GM12878 (cell line): ENCODE measurements at regions not wholly inside any gene's neighbourhood (a gene's known extent, or its start where the extent isn't known, plus 50 kb on each side); places are given as distances from the start of the nearest gene placed in this dataset.

ENCODE experiments used
- ATAC-seq: fragments of 200-7000 bp; cut with Tn5 transposase; 3 replicates; pipeline ENCODE4 v1.9.1; 2020; ENCODE audit warnings: mild to moderate bottlenecking, moderate library complexity
- BruUV-seq: library from RNA; stranded (reverse); fragments of 400-500 nt; replicated peaks from 2 replicates; lab custom pipeline; 2021; lab: Mats Ljungman, UMichigan
- CTCF ChIA-PET: fragments of 300-600 bp; sonication (Branson Sonifier 250); formaldehyde crosslinking; extraction: SDS; loops from one replicate; lab custom pipeline; 2021; ENCODE audit warnings: inconsistent platforms; lab: Yijun Ruan, JAX
- POLR2A ChIA-PET: fragments of 350-600 bp; formaldehyde crosslinking; extraction: SDS; loops from one replicate; lab custom pipeline; 2021; ENCODE audit warnings: inconsistent platforms; lab: Charles Lee
- RAD21 ChIA-PET: fragments of 300-600 bp; sonication (Branson Sonifier 250); formaldehyde crosslinking; loops from one replicate; lab custom pipeline; 2023; ENCODE audit warnings: antibody characterized with exemption; ENCODE audit not compliant: unreplicated experiment; lab: Charles Lee
- SMC1A ChIA-PET: fragments of 300-600 bp; sonication (Branson Sonifier 250); formaldehyde crosslinking; loops from one replicate; lab custom pipeline; 2023; ENCODE audit not compliant: unreplicated experiment, uncharacterized antibody; lab: Charles Lee
- DNase-seq: peaks from one replicate; pipeline ENCODE4 v3.0.0-alpha.2; 2011; ENCODE audit warnings: low read depth, low spot score
- FAIRE-seq: peaks from 3 replicates; lab custom pipeline; 2011; peaks lifted over from hg19 to GRCh38; lab: Jason Lieb, UNC
- H2AFZ ChIP-seq: 2 replicates; pipeline ENCODE4 v1.6.0; 2011; ENCODE audit warnings: low read depth, low read length, control low read depth; ENCODE audit not compliant: control insufficient read depth
- H3K27ac ChIP-seq: 2 replicates; pipeline ENCODE4 v1.5.1; 2011; ENCODE audit warnings: control low read depth; ENCODE audit not compliant: control insufficient read depth, insufficient read depth
- H3K27me3 ChIP-seq, 2 experiments: replicated peaks in 1 of 2; 2 replicates each; pipeline versions ENCODE4 v1.6.0 to v1.6.1; 2011; ENCODE audit warnings: low read length in 1 of 2; ENCODE audit not compliant: control insufficient read depth in 2 of 2, insufficient read depth in 2 of 2
- H3K36me3 ChIP-seq, 2 experiments: 2 replicates each; pipeline ENCODE4 v1.5.1; 2011; ENCODE audit warnings: low read length in 1 of 2; ENCODE audit not compliant: control insufficient read depth in 2 of 2, insufficient read depth in 2 of 2
- H3K4me1 ChIP-seq: 2 replicates; pipeline ENCODE4 v1.6.1; 2011; ENCODE audit warnings: mild to moderate bottlenecking, low read length, moderate library complexity, mixed read lengths; ENCODE audit not compliant: control insufficient read depth, insufficient read depth
- H3K4me2 ChIP-seq: 2 replicates; pipeline ENCODE4 v1.6.0; 2011; ENCODE audit warnings: control low read depth; ENCODE audit not compliant: control insufficient read depth, insufficient read depth
- H3K4me3 ChIP-seq: fragments of 200-600 bp; sonication (generic); 2 replicates; pipeline ENCODE4 v1.5.1; 2016
- H3K79me2 ChIP-seq: 2 replicates; pipeline ENCODE4 v1.6.0; 2011; ENCODE audit warnings: low read length; ENCODE audit not compliant: control insufficient read depth, insufficient read depth
- H3K9ac ChIP-seq: 2 replicates; pipeline ENCODE4 v1.8.0; 2011; ENCODE audit warnings: low read length, control low read depth, mixed read lengths; ENCODE audit not compliant: control insufficient read depth, insufficient read depth
- H3K9me3 ChIP-seq: replicated peaks from 3 replicates; pipeline ENCODE4 v1.5.1; 2011; ENCODE audit warnings: mild to moderate bottlenecking, low read length; ENCODE audit not compliant: control insufficient read depth, insufficient read depth
- H4K20me1 ChIP-seq: 2 replicates; pipeline ENCODE4 v1.6.0; 2011; ENCODE audit not compliant: control insufficient read depth, insufficient read depth
- BCL3 ChIP-seq: IDR thresholded peaks from 2 replicates; pipeline ENCODE4 v1.6.1; 2011; ENCODE audit warnings: borderline replicate concordance, low read depth, mild to moderate bottlenecking, moderate library complexity, low read length; ENCODE audit not compliant: insufficient read depth, poor library complexity, severe bottlenecking
- MEF2B ChIP-seq: fragments of 450-650 bp; IDR thresholded peaks from 2 replicates; pipeline ENCODE4 v1.6.1; 2018; ENCODE audit warnings: mild to moderate bottlenecking, moderate library complexity; ENCODE audit not compliant: partially characterized antibody, poor library complexity, severe bottlenecking
- NR2C2 ChIP-seq: IDR thresholded peaks from 2 replicates; pipeline ENCODE4 v1.6.1; 2011; ENCODE audit warnings: borderline replicate concordance, low read depth; ENCODE audit not compliant: control insufficient read depth, insufficient read length
- PBX3 ChIP-seq: IDR thresholded peaks from 2 replicates; pipeline ENCODE4 v1.6.1; 2011; ENCODE audit warnings: mild to moderate bottlenecking, low read depth, low read length, moderate library complexity; ENCODE audit not compliant: insufficient replicate concordance
- RELB ChIP-seq: fragments of 450-650 bp; IDR thresholded peaks from 2 replicates; pipeline ENCODE4 v1.6.1; 2017; ENCODE audit warnings: low read depth, mild to moderate bottlenecking, moderate library complexity
- SPI1 ChIP-seq: IDR thresholded peaks from 2 replicates; pipeline ENCODE4 v1.6.1; 2011; ENCODE audit warnings: low read depth, mild to moderate bottlenecking, low read length, moderate library complexity, borderline replicate concordance; ENCODE audit not compliant: insufficient read depth
- SREBF2 ChIP-seq: IDR thresholded peaks from 2 replicates; pipeline ENCODE4 v1.6.1; 2012; ENCODE audit warnings: mild to moderate bottlenecking, low read length
- ZBTB33 ChIP-seq: fragments of 450-650 bp; IDR thresholded peaks from 2 replicates; pipeline ENCODE4 v1.6.1; 2017; ENCODE audit warnings: mild to moderate bottlenecking
- WGBS: methylation state at CpG from one replicate; pipeline ENCODE4 v1.1.6; 2016; ENCODE audit warnings: low lambda C conversion rate; ENCODE audit not compliant: insufficient replicate concordance, insufficient coverage; ENCODE audit errors: missing lambda C conversion rate; 5-methylcytosine and 5-hydroxymethylcytosine counted together
- in situ Hi-C: fragments of 300-500 bp; cut with MboI; formaldehyde crosslinking; loops from 9 replicates; pipeline ENCODE4 v1.14.3; 2018; ENCODE audit warnings: mixed read lengths
- intact Hi-C: fragments of 100-400 bp; cut with micrococcal nuclease; formaldehyde crosslinking; loops from one replicate; pipeline ENCODE4 v1.14.2; 2022; ENCODE audit not compliant: unreplicated experiment

- intact Hi-C loops, result loop anchor here (10.0 kb wide), 2 partner anchors 294 to 584 kb away; partner anchors contain the start of gene SP9
- H3K4me3 ChIP-seq, result no peak overlapping the region
- H3K9me3 ChIP-seq, result no peaks in the 10 kb centered on the region
- H2AFZ ChIP-seq, result no peak overlapping the region
- no peaks in the 10 kb centered on the region for H3K36me3 ChIP-seq
- BruUV-seq, result no TSS peak
- no peaks in the 10 kb centered on the region; a peak in 1 of 4 replicates for H3K27me3 ChIP-seq
- TF ChIP-seq ZBTB33 (no peak), BCL3 (peak; percentile 34), RELB (no peak), NR2C2 (no peak), MEF2B (no peak), PBX3 (peak; percentile 16), SPI1 (no peak), SREBF2 (no peak)
- ChIA-PET RAD21 (no interaction called here), SMC1A (interaction anchor here (0.7 kb wide), 1 partner anchor 338 kb away, joined by 3 read pairs; no protein-coding TSS in a partner anchor), POLR2A (no interaction called here), CTCF (no interaction called here)
- in situ Hi-C loops, result no loop called here
- no peak overlapping the region for H3K9ac ChIP-seq
- no peak overlapping the region for H3K4me2 ChIP-seq
- no peak for DNase-seq
- WGBS, result 19% methylated on average over 4 of the region's 4 CpGs
- no peak for FAIRE-seq
- no peaks in the 10 kb centered on the region for H3K4me1 ChIP-seq
- no peak for ATAC-seq
- no peak overlapping the region for H3K27ac ChIP-seq
- no peaks in the 10 kb centered on the region for H3K79me2 ChIP-seq
- H4K20me1 ChIP-seq, result no peaks in the 10 kb centered on the region
Measured at GRCh38 chr2:173750831-173751230, 214.3 kb downstream of the SP3 start.
